HepG2 (cell line): ENCODE measurements at regions not wholly inside any gene's neighbourhood (a gene's known extent, or its start where the extent isn't known, plus 50 kb on each side); places are given as distances from the start of the nearest gene placed in this dataset.

Experiments
- ATAC-seq: fragments of 200-7000 bp; cut with Tn5 transposase; 3 replicates; pipeline ENCODE4 v1.9.1; 2020; ENCODE audit warnings: mild to moderate bottlenecking, moderate library complexity
- BruUV-seq: library from RNA; stranded (reverse); fragments of 400-500 nt; replicated peaks from 2 replicates; lab custom pipeline; 2021; lab: Mats Ljungman, UMichigan
- CTCF ChIA-PET: fragments of 300-600 bp; formaldehyde crosslinking; extraction: SDS; loops from one replicate; lab custom pipeline; 2021; ENCODE audit warnings: low total read pairs, inconsistent platforms, low intra/inter-chr PET ratio; lab: Yijun Ruan, JAX
- POLR2A ChIA-PET: fragments of 350-600 bp; sonication (Branson Sonifier 250); formaldehyde crosslinking; loops from one replicate; lab custom pipeline; 2020; ENCODE audit warnings: antibody characterized with exemption, inconsistent platforms; lab: Yijun Ruan, JAX
- DNase-seq: peaks from one replicate; pipeline ENCODE4 v3.0.0-alpha.2; 2015; ENCODE audit warnings: low spot score
- FAIRE-seq: peaks from 3 replicates; lab custom pipeline; 2011; peaks lifted over from hg19 to GRCh38; lab: Jason Lieb, UNC
- H2AFZ ChIP-seq: one replicate; pipeline ENCODE4 v1.6.1; 2011; ENCODE audit warnings: low read length, inconsistent platforms
- H3K27ac ChIP-seq: fragments of 300-600 bp; 3 replicates; pipeline ENCODE4 v1.8.0; 2011; ENCODE audit warnings: mixed run types, mild to moderate bottlenecking, mixed read lengths, low read length, inconsistent platforms; ENCODE audit not compliant: insufficient read depth; ENCODE audit errors: extremely low read length
- H3K27me3 ChIP-seq, 2 experiments: fragments of 200-600 bp in 1 of 2; 2 replicates in 1 of 2; 3 replicates in 1 of 2; pipeline versions ENCODE4 v1.6.0 to v1.8.0; 2011; ENCODE audit warnings: low read length in 2 of 2, mild to moderate bottlenecking in 2 of 2, moderate library complexity in 2 of 2, inconsistent platforms in 1 of 2; ENCODE audit not compliant: insufficient read depth in 2 of 2, control insufficient read depth in 1 of 2
- H3K36me3 ChIP-seq, 2 experiments: fragments of 200-600 bp in 1 of 2; replicated peaks in 1 of 2; 2 replicates in 1 of 2; 3 replicates in 1 of 2; pipeline versions ENCODE4 v1.5.1 to v1.8.0; 2011; ENCODE audit warnings: low read length in 2 of 2, inconsistent platforms in 1 of 2; ENCODE audit not compliant: insufficient read depth in 2 of 2, control insufficient read depth in 1 of 2
- H3K4me1 ChIP-seq: 2 replicates; pipeline ENCODE4 v1.5.1; 2012; ENCODE audit warnings: low read length, inconsistent platforms; ENCODE audit not compliant: insufficient read depth
- H3K4me2 ChIP-seq: 2 replicates; pipeline ENCODE4 v1.6.0; 2011; ENCODE audit warnings: low read depth, low read length, inconsistent platforms
- H3K4me3 ChIP-seq, 3 experiments: fragments of 200-600 bp in 1 of 3; sonication (generic), shearing (Covaris generic) in 1 of 3; replicated peaks in 1 of 3; 2 replicates each; pipeline ENCODE4 v1.5.1; 2011 to 2016; ENCODE audit warnings: low read length in 3 of 3, inconsistent platforms in 2 of 3, low read depth in 2 of 3, mild to moderate bottlenecking in 2 of 3, control low read depth in 1 of 3, mixed read lengths in 1 of 3; ENCODE audit not compliant: insufficient read depth in 1 of 3
- H3K79me2 ChIP-seq: one replicate; pipeline ENCODE4 v1.6.1; 2011; ENCODE audit warnings: low read length, inconsistent platforms; ENCODE audit not compliant: insufficient read depth
- H3K9ac ChIP-seq: 2 replicates; pipeline ENCODE4 v1.6.0; 2011; ENCODE audit warnings: mild to moderate bottlenecking, low read depth, low read length, inconsistent platforms; ENCODE audit not compliant: insufficient read depth
- H3K9me3 ChIP-seq: 2 replicates; pipeline ENCODE4 v1.5.1; 2012; ENCODE audit warnings: mild to moderate bottlenecking, low read length
- H4K20me1 ChIP-seq: 2 replicates; pipeline ENCODE4 v1.6.0; 2011; ENCODE audit warnings: inconsistent platforms, mild to moderate bottlenecking, low read length, moderate library complexity; ENCODE audit not compliant: insufficient read depth
- AHDC1 ChIP-seq: sonication (generic); formaldehyde crosslinking; IDR thresholded peaks from 2 replicates; pipeline ENCODE4 v1.5.1; 2020; ENCODE audit warnings: mild to moderate bottlenecking, missing genetic modification reagents, borderline replicate concordance
- HOXD1 ChIP-seq: sonication (generic); formaldehyde crosslinking; IDR thresholded peaks from 2 replicates; pipeline ENCODE4 v1.5.0; 2020; ENCODE audit warnings: missing genetic modification reagents
- MAFF ChIP-seq: IDR thresholded peaks from 2 replicates; pipeline ENCODE4 v1.6.1; 2011; ENCODE audit warnings: low read depth, low read length, improper control_type of control experiment
- MAFK ChIP-seq, 2 experiments: IDR thresholded peaks in 1 of 2; conservative IDR thresholded peaks in 1 of 2; 2 replicates each; pipeline ENCODE4 v1.6.1; 2011; ENCODE audit warnings: improper control_type of control experiment in 2 of 2, low read length in 2 of 2
- PCBP1 ChIP-seq: fragments of 200-400 bp; formaldehyde crosslinking; IDR thresholded peaks from 2 replicates; pipeline ENCODE4 v1.6.1; 2017; ENCODE audit warnings: mild to moderate bottlenecking, low read depth, low read length, borderline replicate concordance
- ZHX1 ChIP-seq: sonication (generic); formaldehyde crosslinking; IDR thresholded peaks from 2 replicates; pipeline ENCODE4 v1.8.1; 2022; ENCODE audit warnings: low read depth, mild to moderate bottlenecking, missing genetic modification reagents
- ZNF792 ChIP-seq: IDR thresholded peaks from 2 replicates; pipeline ENCODE4 v1.6.1; 2016
- WGBS: methylation state at CpG from one replicate; pipeline ENCODE4 v1.1.6; 2017; ENCODE audit warnings: low lambda C conversion rate; 5-methylcytosine and 5-hydroxymethylcytosine counted together
- in situ Hi-C: cut with HindIII; loops from 2 replicates; pipeline ENCODE4 v1.10.0; 2017; ENCODE audit warnings: low pct_unique_long_range_greater_than_20kb; ENCODE audit not compliant: extremely low pct_ligation_motif_present
- intact Hi-C: fragments of 100-400 bp; cut with micrococcal nuclease; formaldehyde crosslinking; loops from one replicate; pipeline ENCODE4 v1.10.0; 2022; ENCODE audit not compliant: unreplicated experiment

- TF ChIP-seq AHDC1: no peak
- TF ChIP-seq ZNF792 (CRISPR knock-in tag): no peak
- no peak for TF ChIP-seq ZHX1 (CRISPR knock-in tag)
- TF ChIP-seq PCBP1: no peak
Measured at GRCh38 chr2:59490994-59491393, 1062.5 kb downstream of the BCL11A start (continued).

GRCh38 chr2:59490192-59490591 lies 1063.3 kb downstream of the BCL11A start:
- no peaks in the 10 kb centered on the region for H3K79me2 ChIP-seq

More at GRCh38 chr2:59490192-59490591, 1063.3 kb downstream of the BCL11A start:
- POLR2A ChIA-PET: no interaction called here
- ATAC-seq: no peak
- H3K9ac ChIP-seq: no peak overlapping the region
- H4K20me1 ChIP-seq: no peaks in the 10 kb centered on the region
- 0% methylated on average over 2 of the region's 2 CpGs for WGBS
- no peak overlapping the region for H3K27ac ChIP-seq
- H3K9me3 ChIP-seq: peaks cover 39% of the 10 kb centered on the region
- no peaks in the 10 kb centered on the region for H3K36me3 ChIP-seq
- in situ Hi-C loops: no loop called here
- H3K4me3 ChIP-seq: no peak overlapping the region
- no peak for FAIRE-seq
- TF ChIP-seq MAFF (peak; percentile 62; the same call in 1 of the 2 replicates), HOXD1 (CRISPR knock-in tag) (no peak), MAFK (conservative IDR thresholded peaks at IDR 0.05 in 1 of 2, IDR thresholded peaks at IDR 0.05 in 1 of 2; ENCODE audit: low read length in 2 of 2) (peak; percentile 41 to 81)
- no peaks in the 10 kb centered on the region for H3K4me1 ChIP-seq
- intact Hi-C loops: no loop called here
- H3K27me3 ChIP-seq: no peaks in the 10 kb centered on the region
- CTCF ChIA-PET: no interaction called here
- no peak overlapping the region for H3K4me2 ChIP-seq
- no peak overlapping the region for H2AFZ ChIP-seq
- BruUV-seq: no TSS peak
- DNase-seq: no peak
